ENCODE measurements at regions not wholly inside any gene's neighbourhood (a gene's known extent, or its start where the extent isn't known, plus 50 kb on each side); places are given as distances from the start of the nearest gene placed in this dataset.

DNA sequence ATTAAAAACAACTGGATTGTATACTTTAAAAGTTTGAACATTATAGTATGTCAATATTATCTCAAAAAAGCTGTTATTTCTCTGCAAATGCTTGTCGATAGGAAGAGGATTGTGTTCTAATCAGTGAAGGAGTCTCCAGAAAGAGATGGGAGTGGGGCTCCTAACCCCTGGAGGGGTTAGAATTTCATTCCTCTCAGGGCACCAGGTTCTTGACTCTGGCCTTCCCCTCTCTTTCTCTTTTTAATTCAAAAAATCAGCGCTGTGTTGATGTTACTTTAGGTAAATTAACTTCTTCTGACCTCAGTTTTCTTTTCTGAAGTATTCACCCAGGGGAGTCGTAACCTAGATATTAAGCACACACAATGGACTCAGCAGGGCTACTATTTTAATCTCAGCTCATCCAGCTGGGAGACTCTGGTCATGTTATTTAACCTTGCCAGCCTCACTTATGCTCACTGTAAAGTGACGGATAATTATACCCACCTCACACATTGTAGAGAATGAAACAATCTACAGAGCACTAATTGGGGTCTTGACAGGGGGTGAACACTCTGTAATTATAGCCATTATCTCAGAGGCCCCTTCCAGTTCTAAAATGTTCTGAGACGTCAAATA, 59.4 kb downstream of the GCC1 start:
- TF ChIP-seq POLR2A (IDR thresholded peaks at IDR 0.05; ENCODE audit: low read depth, low read length) (no peak), CTCF (IDR thresholded peaks at IDR 0.05; ENCODE audit: extremely low read depth in 1 of 2, insufficient read depth in 1 of 2, low read depth in 1 of 2, low read length in 2 of 2) (no peak)

All from endothelial cell of umbilical vein (primary cell).